ENCODE measurements at regions not wholly inside any gene's neighbourhood (a gene's known extent, or its start where the extent isn't known, plus 50 kb on each side); places are given as distances from the start of the nearest gene placed in this dataset.

GRCh38 chr9:78510035-78510434 lies 213.1 kb downstream of the PSAT1 start:
- Histone ChIP-seq H3K27me3 (no peaks in the 10 kb centered on the region), H3K27ac (no peak overlapping the region), H3K9me3 (no peaks in the 10 kb centered on the region), H3K4me1 (ENCODE audit: insufficient read depth) (no peaks in the 10 kb centered on the region), H3K4me3 (no peak overlapping the region), H3K36me3 (no peaks in the 10 kb centered on the region)
- TF ChIP-seq, protein P1, sequence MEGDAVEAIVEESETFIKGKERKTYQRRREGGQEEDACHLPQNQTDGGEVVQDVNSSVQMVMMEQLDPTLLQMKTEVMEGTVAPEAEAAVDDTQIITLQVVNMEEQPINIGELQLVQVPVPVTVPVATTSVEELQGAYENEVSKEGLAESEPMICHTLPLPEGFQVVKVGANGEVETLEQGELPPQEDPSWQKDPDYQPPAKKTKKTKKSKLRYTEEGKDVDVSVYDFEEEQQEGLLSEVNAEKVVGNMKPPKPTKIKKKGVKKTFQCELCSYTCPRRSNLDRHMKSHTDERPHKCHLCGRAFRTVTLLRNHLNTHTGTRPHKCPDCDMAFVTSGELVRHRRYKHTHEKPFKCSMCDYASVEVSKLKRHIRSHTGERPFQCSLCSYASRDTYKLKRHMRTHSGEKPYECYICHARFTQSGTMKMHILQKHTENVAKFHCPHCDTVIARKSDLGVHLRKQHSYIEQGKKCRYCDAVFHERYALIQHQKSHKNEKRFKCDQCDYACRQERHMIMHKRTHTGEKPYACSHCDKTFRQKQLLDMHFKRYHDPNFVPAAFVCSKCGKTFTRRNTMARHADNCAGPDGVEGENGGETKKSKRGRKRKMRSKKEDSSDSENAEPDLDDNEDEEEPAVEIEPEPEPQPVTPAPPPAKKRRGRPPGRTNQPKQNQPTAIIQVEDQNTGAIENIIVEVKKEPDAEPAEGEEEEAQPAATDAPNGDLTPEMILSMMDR (IDR thresholded peaks at IDR 0.05): no peak
- no peak for TF ChIP-seq POLR2A (IDR thresholded peaks at IDR 0.05)
- TF ChIP-seq EP300 (IDR thresholded peaks at IDR 0.05): no peak
- WGBS, 3 donors: 77 to 82% (median 79%) methylated on average over 4 of the region's 4 CpGs
- intact Hi-C loops (cut with DNase I): no loop called here
- no peak for DNase-seq

DNA sequence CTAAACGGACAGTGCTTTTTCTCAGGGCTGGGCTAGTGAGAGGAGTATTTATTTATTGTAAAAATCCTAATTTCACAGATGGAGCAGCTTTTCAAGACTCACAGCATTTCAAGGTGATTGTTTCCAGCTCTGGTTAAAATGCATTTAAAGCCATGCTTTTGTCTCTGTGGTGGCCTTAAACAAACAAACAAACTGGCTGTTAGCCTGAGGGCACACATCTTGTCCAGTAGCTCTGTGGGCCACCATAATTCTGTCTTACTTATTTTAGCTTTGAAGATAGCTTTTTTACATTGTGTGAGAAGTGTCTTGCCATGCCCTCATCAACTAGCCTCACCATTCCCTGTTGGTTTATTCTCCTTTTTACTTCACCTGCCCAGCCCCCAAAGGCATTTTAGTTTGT lies 218.2 kb downstream of the PSAT1 start:
- Histone ChIP-seq H3K36me3 (no peaks in the 10 kb centered on the region), H3K4me3 (no peak overlapping the region), H3K27ac (no peak overlapping the region), H3K9me3 (peaks cover 0 to 7% of the 10 kb centered on the region in 2 donors), H3K4me1 (ENCODE audit: insufficient read depth) (no peaks in the 10 kb centered on the region), H3K27me3 (no peaks in the 10 kb centered on the region)
- 50 to 61% (median 54%) methylated on average over 1 of the region's 1 CpG for WGBS, 3 donors
- DNase-seq: no peak
- TF ChIP-seq, protein P1 (IDR thresholded peaks at IDR 0.05): no peak
- TF ChIP-seq EP300 (IDR thresholded peaks at IDR 0.05) (no peak), POLR2A (IDR thresholded peaks at IDR 0.05) (no peak)
- intact Hi-C loops (cut with DNase I): no loop called here

GRCh38 chr9:78519786-78520185 lies 222.9 kb downstream of the PSAT1 start:
- Histone ChIP-seq H3K36me3 (no peaks in the 10 kb centered on the region), H3K27ac (no peak overlapping the region), H3K4me3 (no peak overlapping the region), H3K27me3 (no peaks in the 10 kb centered on the region), H3K9me3 (peaks cover 0 to 7% of the 10 kb centered on the region in 2 donors), H3K4me1 (ENCODE audit: insufficient read depth) (no peaks in the 10 kb centered on the region)
- TF ChIP-seq, protein P1 (IDR thresholded peaks at IDR 0.05): no peak
- no peak for TF ChIP-seq EP300 (IDR thresholded peaks at IDR 0.05)
- no peak for TF ChIP-seq POLR2A (IDR thresholded peaks at IDR 0.05)
- no peak for DNase-seq
- WGBS, 3 donors: 88 to 95% (median 90%) methylated on average over 4 of the region's 4 CpGs
- intact Hi-C loops (cut with DNase I): no loop called here

- Histone ChIP-seq H3K4me1 (ENCODE audit: insufficient read depth) (no peaks in the 10 kb centered on the region), H3K27ac (no peak overlapping the region), H3K4me3 (no peak overlapping the region), H3K9me3 (peaks cover 0 to 7% of the 10 kb centered on the region in 2 donors), H3K36me3 (no peaks in the 10 kb centered on the region), H3K27me3 (no peaks in the 10 kb centered on the region)
- TF ChIP-seq, protein P1 (IDR thresholded peaks at IDR 0.05): no peak
- intact Hi-C loops (cut with DNase I): no loop called here
- DNase-seq: no peak
These were observed 224.8 kb downstream of the PSAT1 start for GRCh38 chr9:78521680-78522079.

Data from ovary (tissue), 7 donors.